ENCODE measurements at regions not wholly inside any gene's neighbourhood (a gene's known extent, or its start where the extent isn't known, plus 50 kb on each side); places are given as distances from the start of the nearest gene placed in this dataset.
"Not testable (repeated sequence)": the region's sequence is repeated elsewhere in the genome, so short reads cannot be mapped to it uniquely, and the experiment has no call there.

DNA sequence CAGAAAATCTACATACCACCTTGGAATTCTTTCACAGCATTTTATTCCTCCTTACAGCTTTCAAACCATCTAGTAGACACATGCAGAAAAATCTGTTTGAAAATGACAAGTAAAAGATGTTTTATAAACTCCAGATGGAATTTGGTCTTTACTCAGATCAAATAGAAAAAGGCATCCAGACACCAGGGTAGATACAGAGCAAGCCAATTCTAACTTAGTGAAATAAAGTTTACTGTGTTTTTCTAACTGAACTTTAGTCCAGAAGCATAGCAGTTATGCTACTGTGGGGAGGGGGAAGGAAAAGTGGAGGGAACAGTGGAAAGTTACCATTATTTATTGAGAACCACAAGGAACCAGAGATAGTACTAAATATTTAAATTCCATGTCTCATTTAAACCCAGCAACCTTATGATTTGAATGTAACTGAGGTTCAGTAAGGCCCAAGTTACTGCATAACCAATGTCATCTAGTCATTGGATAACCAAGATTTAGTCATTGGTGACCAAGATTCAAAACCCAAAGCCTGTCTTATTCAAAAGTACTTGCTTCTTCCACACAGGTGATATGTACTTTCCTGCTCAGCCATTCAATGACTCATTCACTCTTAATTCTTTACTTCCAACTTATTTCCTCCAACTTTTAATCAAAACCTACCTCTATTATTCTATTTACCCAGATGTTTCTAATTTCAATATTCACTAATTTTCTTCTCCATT, 57.7 kb downstream of the RAD51AP2 start:
- no peak for DNase-seq (ENCODE audit: low spot score)

DNA sequence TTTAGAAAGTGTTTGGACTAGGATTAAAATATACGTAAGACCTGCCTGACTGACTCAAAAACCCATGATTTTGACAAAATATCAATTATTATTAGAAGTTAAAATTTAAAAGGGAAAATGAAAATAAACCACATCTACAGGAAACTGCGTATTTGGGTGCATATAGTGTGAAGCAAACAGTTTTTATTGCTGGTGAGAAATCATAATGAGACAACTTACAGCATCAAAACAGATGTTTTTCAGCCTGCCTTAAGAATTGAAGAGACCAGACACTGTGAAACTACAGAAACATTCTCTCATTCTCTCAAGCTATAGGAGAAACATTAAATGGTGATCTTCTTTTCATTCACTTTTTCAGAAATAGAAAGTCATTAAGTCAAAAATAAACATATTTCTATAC, 62.9 kb downstream of the RAD51AP2 start:
- DNase-seq (ENCODE audit: low spot score): no peak

DNA sequence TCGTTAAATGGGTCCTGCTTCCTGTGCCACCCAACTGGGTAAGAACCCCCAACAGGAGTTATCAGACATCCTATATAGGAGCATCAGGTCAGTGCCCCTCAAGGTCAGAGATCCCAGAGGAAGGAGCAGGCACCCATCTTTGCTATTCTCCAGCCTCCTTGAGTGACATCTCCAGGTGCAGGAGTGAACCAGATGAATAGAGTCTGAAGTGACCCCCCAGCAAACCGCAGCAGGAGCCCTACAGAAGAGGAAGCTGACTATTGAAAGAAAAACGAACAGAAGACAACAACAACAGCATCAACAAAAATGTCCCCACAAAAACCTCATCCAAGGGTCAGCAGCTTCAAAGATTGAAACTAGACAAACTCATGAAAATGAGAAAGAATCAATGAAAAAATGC, 72.0 kb downstream of the RAD51AP2 start:
- DNase-seq (ENCODE audit: low spot score): not testable (repeated sequence)

DNA sequence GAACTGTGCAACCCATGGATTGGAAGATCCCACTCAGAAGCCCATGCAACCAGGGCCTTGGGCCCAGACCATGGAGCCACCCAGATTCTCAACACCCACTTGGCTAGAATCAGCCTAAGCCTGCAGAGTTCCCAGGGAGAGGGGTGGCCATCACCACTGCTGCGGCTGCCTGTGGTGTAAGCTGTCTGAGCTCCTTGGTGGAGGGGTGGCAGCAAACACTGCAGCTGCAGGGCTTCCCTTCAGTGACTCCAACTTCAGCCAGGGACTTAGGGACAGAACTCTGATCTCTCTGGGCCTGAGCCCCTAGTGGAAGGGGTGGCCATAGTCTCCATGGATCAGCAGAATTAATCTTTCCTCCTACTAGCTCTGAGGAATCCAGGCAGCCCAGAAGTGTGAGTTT, 72.5 kb downstream of the RAD51AP2 start:
- DNase-seq (ENCODE audit: low spot score): no peak

DNA sequence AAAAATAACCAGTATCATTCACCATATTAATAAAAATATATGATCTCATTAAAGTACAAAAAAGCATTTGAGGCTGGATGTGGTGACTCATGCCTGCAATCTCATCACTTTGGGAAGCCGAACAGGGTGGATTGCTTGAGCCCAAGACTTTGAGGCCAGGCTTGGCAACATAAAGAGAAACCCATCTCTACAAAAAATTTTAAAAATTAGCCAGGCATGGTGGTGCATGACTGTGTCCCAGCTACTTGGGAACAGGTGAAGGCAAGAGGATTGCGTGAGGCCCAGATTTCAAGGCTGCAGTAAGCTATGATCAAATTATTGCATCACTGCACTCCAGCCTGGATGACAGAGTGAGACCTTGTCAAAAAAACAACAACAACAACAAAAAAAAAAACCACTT, 75.9 kb downstream of the RAD51AP2 start:
- DNase-seq (ENCODE audit: low spot score): no peak

DNA sequence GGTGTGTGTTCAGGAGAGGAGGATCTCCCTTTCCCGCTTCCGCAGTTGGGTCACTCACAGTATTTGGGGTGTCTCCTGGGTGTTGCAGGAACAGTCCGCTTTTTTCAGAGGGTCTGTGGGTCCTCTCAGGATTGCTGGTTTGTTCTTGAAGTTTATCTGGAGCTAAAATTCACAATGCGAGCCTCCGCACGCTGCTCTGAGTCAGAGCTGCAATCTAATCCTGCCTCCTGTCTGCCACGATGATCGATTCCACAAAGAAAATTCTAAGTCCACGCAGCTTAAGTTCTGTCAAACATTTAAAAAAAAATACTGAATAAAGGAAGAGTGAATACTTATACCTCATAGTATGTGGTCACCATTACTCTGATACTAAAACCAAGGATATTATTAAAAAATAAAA, 76.5 kb downstream of the RAD51AP2 start:
- DNase-seq (ENCODE audit: low spot score): no peak

DNA sequence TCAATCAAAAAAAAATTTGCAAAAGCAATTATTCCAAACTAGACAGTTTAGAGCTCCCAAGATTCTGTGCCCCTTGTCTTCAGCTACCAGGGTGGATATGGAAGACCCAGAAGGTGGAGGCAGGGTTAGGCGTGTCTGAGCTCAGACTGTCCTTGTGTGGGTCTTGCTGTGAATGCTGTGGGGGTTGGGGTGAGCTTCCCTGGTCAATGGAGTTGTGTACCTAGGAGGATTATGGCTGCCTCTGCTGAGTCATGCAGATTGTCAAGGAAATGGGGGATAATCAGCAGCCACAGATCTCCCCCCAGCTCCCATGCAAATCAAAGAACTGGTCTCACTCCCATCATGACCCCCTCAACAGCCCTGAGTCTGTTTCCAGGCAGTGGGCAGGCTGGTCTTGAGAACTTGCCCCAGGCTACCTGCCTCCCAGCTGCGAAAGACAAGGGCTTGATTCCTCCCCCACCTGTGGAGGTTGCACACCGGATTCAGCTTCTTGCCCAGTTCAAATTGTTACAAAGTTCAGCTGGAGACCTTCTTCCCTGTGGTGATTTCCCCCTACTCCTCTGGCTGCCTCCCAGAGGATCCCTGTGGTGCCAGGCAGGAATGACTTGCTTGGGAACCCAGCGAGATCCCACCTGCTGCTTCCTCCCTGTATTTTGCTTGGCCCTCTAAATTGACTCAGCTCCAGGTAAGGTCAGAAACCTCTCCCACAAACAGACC, 77.0 kb downstream of the RAD51AP2 start:
- DNase-seq (ENCODE audit: low spot score): no peak

DNA sequence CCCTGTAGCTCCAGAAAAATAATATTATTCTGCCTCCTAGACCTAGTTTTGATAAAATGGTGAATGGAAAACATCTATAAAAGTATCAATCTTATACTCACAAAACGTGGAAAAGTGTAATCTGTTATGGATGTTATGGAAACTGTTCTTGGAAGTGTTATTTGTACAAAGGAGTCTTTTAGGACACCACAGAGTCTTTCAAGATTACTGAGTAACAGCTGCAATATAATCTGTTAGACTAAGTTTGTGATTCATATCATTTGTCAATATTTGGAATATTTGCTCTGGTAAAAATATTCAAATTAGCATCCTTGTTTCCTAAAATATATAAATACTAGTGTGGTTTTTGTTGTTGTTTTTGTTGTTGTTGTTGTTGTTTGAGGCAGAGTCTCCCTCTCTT, 87.9 kb downstream of the RAD51AP2 start:
- no peak for DNase-seq (ENCODE audit: low spot score)

DNA sequence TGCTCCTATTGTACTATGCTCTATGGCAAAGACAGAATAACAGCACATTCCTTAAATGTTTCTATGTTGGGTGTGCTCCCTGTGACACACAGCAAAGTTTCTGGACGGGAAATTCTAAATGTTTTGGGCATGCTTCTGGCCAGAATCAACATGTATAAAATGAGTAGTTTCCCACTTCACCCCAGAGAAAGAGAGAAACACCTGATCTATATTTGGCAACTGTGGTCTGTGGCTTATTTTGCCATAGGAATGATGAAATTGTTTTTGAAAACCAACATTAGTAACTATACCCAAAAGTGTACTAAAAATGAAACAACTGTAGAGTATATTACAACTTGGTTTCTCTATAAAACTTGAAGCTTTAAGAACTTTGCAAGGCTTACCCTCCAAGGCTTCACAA, 89.1 kb downstream of the RAD51AP2 start:
- no peak for DNase-seq (ENCODE audit: low spot score)

DNA sequence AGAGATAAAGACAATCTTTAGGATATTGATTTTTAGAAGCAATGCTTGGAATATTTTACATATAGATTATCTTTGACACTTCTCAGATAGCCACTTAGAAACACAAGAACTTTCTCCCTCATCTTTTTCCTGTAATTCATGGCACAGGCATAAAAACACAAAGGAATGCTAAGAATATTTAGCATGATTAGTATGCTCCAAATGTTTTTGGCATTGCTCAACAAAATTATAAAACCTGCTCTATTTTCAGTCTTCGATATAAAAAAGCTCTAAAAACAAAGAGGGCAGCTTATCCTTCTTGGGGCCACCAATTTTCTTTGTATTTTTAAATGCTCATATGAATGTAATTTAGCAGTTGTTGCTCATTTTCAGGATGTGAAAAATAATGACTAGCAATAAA, 90.8 kb downstream of the RAD51AP2 start:
- no peak for DNase-seq (ENCODE audit: low spot score)

DNA sequence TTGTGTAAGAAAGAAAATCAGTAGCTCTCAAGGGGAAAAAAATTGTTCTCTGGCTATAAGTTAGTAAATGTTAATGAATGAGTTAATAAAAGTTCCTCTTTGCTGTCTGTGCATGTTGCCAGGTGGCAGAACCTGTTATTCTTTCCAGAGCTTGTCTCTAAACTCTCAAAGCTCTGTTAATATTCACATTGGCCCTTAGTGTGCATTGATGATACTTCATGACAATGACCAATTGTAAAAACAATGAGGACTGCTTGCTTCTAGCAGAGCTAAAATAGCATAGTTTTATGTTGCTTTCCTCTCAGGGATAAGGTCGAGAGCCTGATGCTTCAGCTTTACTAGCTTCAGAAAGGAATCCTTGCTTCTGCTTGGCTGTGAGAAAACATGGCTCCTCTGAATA, 91.5 kb downstream of the RAD51AP2 start:
- no peak for DNase-seq (ENCODE audit: low spot score)

DNA sequence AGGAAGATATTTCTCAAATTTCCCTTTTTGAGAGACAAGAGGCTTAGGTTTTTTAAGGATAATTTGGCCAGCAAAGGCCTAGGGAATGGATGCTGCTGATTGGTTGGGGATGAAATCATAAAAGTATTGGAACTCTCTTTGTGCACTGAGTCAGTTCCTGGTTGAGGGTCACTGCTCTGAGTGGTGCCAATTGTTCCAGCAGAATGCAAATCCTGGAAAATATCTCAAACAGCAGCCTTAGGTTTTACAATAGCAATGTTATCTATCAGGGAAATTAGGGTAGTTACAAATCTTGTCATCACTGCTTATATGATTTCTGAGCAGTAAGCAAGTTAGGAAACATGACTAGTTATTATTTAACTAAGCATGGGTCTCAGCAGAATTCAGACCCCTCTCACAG, 96.2 kb downstream of the RAD51AP2 start:
- no peak for DNase-seq (ENCODE audit: low spot score)

DNA sequence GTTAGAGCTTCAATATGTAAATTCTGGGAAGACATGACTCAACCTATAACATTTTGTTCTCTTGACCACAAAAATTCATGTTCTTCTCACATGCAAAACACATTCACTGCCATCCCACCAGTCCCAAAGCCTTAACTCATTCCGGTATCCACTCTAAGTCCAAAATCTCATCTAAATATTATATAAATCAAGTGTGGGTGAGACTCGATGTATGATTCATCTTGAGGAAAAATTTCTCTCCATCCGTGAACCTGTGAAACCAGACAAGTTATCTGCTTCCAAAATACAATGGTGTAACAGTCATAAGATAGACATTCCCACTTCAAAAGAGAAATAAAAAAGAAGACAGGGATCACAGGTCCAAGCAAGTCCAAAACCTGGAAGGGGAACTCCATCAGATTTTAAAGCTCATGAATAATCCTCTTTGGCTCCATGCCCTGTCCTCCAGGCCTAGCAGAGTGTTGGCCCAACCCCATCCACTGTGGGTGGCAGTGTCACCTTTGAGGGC, 101.3 kb downstream of the RAD51AP2 start:
- DNase-seq (ENCODE audit: low spot score): no peak

DNA sequence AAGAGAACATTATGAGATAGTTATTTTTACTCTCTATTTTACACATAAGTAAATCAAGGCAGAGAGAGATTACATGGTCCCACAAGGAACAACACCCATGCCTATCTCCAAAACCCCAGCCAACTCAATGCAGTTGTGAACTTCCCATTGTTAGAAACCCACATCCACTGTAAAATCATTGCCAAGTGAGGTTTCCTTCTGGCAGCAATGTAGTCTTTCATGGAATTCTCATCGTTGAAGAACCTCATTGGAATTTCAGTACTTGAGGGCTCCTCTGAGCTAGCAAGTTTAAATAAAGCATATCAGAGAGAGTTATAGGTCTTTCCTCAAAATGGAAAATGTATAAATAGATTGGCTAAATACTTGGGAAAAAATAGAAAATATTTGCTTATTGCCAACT, 105.2 kb downstream of the RAD51AP2 start:
- no peak for DNase-seq (ENCODE audit: low spot score)

DNA sequence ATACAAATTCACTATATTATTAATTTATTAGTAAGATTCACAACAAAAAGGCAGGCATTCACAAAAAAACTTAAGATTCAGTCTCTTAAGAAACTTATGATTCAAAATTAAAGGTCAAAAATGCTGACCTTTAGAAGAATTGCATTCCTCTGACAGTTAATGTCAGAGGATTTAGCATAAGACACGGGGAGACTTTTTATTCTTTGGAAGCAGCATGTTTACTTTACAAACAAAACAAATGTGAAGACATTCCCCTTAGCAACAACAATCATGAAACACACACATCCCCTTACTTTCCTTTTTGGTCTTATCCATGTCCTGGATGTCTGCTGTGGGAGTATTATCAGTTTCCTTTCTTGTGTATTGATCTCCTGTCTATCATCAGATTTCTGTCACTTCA, 117.1 kb downstream of the RAD51AP2 start:
- no peak for DNase-seq (ENCODE audit: low spot score)

DNA sequence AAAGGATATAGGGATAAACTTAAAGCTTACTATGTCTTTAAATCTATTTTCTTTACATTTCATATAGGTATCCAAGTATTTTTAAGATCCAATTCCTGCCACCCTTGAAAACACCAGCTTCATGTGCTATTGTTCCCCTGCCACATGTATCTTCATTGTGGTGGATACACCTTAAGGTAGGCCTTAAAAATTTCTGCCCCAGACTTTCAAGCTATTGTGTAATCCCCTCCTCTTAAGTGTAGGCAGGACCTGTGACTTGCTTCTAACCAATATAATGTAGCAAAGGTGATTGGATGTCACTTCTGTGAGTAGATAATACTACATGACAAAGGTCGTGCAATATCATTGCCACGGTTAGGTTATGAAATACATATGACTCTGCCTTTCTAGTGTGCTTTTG, 119.5 kb downstream of the RAD51AP2 start:
- no peak for DNase-seq (ENCODE audit: low spot score)

DNA sequence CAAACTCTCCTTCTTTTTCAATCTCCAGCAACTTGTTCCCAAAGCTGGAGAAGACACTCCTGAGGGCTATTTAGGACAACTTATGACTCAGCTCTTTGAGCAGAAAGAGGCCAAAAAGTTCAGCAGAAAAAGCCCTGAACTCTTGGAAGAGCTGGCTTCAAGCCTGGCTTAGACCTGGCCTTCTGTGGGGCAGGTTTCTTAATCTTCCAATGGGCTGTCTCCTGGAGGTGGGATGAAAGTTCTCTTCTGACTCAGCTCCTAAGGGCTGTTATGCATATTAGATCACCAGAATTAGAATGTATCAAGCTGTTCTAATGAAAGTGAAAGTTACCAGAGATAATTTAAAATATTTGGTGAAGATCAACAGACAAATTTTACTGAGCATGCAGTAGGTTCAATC, 129.4 kb downstream of the RAD51AP2 start:
- no peak for DNase-seq (ENCODE audit: low spot score)

DNA sequence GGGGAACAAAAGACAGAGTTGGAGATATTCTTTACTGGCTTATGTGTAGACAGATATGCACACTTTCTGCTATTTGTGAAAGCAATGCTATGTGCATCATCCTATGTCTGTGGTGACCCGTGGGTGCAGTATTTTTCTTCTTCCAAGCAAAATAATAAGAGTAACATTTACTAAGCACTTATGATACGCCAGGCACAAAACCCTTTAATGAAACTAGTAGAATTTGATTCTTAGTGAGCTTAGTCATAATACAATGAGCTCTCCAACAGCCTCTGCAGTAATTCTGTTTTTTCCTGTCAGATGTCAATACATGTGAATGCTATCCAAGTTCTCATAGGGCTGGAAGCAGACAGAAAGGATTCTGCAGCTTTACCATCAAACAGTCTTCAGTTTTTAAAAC, 130.6 kb downstream of the RAD51AP2 start:
- no peak for DNase-seq (ENCODE audit: low spot score)

DNA sequence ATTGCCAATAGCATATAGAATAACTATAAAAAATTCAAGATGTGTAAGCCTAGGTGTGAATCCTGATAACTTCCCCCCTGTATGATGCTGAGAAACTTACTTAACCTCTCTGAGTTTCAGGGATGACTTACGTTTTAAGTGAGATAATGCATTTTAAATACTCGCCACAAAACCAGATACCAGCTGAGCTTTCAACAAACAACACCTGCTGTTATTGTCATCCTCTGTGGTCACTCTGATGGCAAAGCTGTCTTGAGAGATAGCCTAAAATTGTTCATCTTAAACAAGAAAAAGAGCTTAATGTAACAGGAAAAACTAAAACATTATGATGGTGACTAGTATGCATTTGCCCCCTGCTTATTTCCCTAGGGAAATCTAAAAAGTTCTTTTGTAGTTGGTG, 131.5 kb downstream of the RAD51AP2 start:
- no peak for DNase-seq (ENCODE audit: low spot score)

DNA sequence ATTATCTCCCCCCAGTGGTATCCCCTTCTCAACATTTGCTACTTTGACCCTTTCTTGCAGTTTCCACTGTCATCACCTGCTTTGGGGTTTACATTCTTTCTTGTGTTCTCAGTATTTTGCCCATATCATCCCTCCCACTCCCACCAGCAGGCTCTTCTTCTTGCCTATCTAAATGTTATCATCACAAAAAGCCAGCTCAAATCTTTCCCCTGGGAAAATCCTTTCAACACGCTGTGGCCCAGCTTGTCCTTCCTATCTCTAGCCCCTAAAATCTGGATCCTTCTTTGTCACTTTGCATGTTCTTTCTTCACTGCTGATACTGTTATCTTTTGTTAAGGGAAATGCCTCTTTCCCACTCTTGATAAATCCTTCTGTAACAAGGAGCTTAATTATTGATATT, 138.2 kb downstream of the RAD51AP2 start:
- DNase-seq (ENCODE audit: low spot score): no peak

DNA sequence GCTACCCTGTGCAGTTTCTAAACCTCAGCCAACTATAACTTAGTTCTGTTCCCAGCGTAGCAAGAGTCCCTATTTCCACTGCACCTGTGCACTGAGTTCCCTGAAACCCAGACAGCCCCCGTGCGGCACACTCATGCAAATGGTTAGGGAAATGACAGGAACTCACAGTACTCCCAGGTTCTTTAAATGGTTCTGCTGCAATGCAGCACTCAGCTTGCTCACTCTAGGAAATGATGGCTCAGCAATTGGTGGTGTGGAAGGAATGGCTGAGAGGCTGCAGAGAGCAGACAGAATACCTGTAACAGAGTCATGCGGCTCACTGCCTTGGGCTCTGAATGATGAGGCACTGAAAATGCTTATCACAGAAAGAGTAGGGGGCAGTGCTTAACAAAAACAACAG, 143.0 kb downstream of the RAD51AP2 start:
- DNase-seq (ENCODE audit: low spot score): no peak

DNA sequence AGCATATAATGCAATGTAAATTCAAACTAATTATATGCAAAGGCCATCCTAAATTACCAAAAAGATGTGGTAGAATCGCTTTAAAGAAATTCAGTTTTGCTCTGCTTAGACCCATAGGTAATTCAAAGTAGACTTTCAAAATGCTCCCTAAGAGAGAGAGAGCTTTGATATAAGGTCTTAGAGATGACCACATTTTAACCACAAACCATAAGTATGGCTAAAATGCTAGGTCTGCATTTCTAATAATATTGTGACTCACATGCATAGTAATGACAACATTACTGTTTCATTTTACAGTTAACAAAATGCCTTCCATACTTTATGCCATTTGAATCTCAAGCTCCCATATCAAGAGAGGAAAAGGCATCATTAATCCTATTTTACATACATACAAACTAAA, 144.5 kb downstream of the RAD51AP2 start:
- no peak for DNase-seq (ENCODE audit: low spot score)

DNA sequence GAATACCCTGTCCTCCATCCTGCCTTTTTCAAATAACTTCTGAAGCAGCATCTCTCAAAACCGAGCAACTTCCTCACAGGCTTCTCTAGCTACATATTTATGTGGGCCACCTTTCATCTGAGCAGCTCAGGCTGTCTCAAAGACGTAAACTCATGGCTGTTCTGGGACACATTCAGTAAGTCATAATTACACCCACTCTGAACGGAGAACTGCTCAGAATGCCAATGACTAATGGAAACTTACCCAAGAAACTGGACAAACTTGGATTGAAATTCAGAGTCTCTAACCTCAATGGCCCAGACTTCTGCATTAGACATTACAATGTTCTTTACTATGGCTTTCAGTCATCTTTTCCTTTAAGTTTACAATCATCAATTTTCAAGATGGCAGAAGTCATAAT, 145.2 kb downstream of the RAD51AP2 start:
- DNase-seq (ENCODE audit: low spot score): no peak

Data from mesenteric fat pad (tissue), 1 donor.